ENCODE measurements at regions not wholly inside any gene's neighbourhood (a gene's known extent, or its start where the extent isn't known, plus 50 kb on each side); places are given as distances from the start of the nearest gene placed in this dataset.

GRCh38 chrX:128891554-128891953 lies 631.7 kb downstream of the SMARCA1 start:
- DNase-seq (no peak), ATAC-seq (ENCODE audit: low read depth in 2 of 2) (no peak)
- H3K4me1 Mint-ChIP-seq, result no peaks in the 10 kb centered on the region

GRCh38 chrX:128884430-128884829 lies 638.9 kb downstream of the SMARCA1 start:
- peaks cover 0 to 8% (median 2%) of the 10 kb centered on the region in 7 donors for H3K9me3 Mint-ChIP-seq
- H3K4me3 Mint-ChIP-seq, result no peak overlapping the region
- no peaks in the 10 kb centered on the region for H3K4me1 Mint-ChIP-seq
- Histone ChIP-seq H3K9me3 (ENCODE audit: control insufficient read depth in 2 of 2, low read length in 2 of 2) (no peaks in the 10 kb centered on the region), H3K36me3 (ENCODE audit: control insufficient read depth, insufficient read depth, low read length) (no peaks in the 10 kb centered on the region), H3K4me1 (ENCODE audit: control insufficient read depth, insufficient read depth, low read length, poor library complexity, severe bottlenecking) (no peaks in the 10 kb centered on the region), H3K4me3 (ENCODE audit: low read depth, low read length) (no peak overlapping the region), H3K27ac (ENCODE audit: insufficient read depth, low read length, poor library complexity, severe bottlenecking) (no peak overlapping the region), H3K27me3 (ENCODE audit: control insufficient read depth, insufficient read depth, low read length) (no peaks in the 10 kb centered on the region)
- no peak for DNase-seq
- H3K27me3 Mint-ChIP-seq, result no peaks in the 10 kb centered on the region
- ATAC-seq (ENCODE audit: low read depth in 2 of 2), result no peak
- H3K27ac Mint-ChIP-seq, result no peak overlapping the region
- no peaks in the 10 kb centered on the region for H3K36me3 Mint-ChIP-seq

More at GRCh38 chrX:128891554-128891953, 631.7 kb downstream of the SMARCA1 start:
- Mint-ChIP-seq H3K36me3 (no peaks in the 10 kb centered on the region), H3K27ac (no peak overlapping the region), H3K4me3 (no peak overlapping the region), H3K27me3 (no peaks in the 10 kb centered on the region), H3K9me3 (peaks cover 0 to 8% (median 3%) of the 10 kb centered on the region in 7 donors)
- no peak overlapping the region for H3K27ac ChIP-seq (ENCODE audit: insufficient read depth, low read length, poor library complexity, severe bottlenecking)
- no peaks in the 10 kb centered on the region for H3K9me3 ChIP-seq (ENCODE audit: control insufficient read depth in 2 of 2, low read length in 2 of 2)
- H3K27me3 ChIP-seq (ENCODE audit: control insufficient read depth, insufficient read depth, low read length), result no peaks in the 10 kb centered on the region
- no peaks in the 10 kb centered on the region for H3K4me1 ChIP-seq (ENCODE audit: control insufficient read depth, insufficient read depth, low read length, poor library complexity, severe bottlenecking)
- no peaks in the 10 kb centered on the region for H3K36me3 ChIP-seq (ENCODE audit: control insufficient read depth, insufficient read depth, low read length)
- no peak overlapping the region for H3K4me3 ChIP-seq (ENCODE audit: low read depth, low read length)

DNA sequence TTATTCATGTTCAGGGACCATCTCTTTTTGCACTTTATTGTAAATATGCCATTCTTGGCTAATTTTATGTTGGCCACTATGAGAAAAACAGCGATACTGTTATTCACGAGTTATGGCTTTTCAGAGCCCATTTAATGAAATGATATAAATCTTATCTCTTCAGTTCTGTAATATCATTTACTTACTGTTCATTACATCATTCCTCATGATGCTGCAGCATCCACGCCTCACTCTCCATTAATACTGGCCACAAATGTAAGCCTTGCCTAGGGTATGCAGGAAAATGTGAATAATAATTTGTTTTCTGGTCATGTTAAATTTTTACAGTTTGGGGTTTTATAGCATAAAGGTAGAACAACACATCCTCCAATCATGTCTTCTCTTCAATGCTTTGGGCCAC lies 639.6 kb downstream of the SMARCA1 start:
- Histone ChIP-seq H3K4me1 (ENCODE audit: control insufficient read depth, insufficient read depth, low read length, poor library complexity, severe bottlenecking) (no peaks in the 10 kb centered on the region), H3K4me3 (ENCODE audit: low read depth, low read length) (no peak overlapping the region), H3K36me3 (ENCODE audit: control insufficient read depth, insufficient read depth, low read length) (no peaks in the 10 kb centered on the region), H3K9me3 (ENCODE audit: control insufficient read depth in 2 of 2, low read length in 2 of 2) (no peaks in the 10 kb centered on the region), H3K27me3 (ENCODE audit: control insufficient read depth, insufficient read depth, low read length) (no peaks in the 10 kb centered on the region), H3K27ac (ENCODE audit: insufficient read depth, low read length, poor library complexity, severe bottlenecking) (no peak overlapping the region)
- no peak for DNase-seq
- no peaks in the 10 kb centered on the region for H3K36me3 Mint-ChIP-seq
- H3K27me3 Mint-ChIP-seq, result no peaks in the 10 kb centered on the region
- H3K4me1 Mint-ChIP-seq, result no peaks in the 10 kb centered on the region
- ATAC-seq (ENCODE audit: low read depth in 2 of 2), result no peak
- H3K27ac Mint-ChIP-seq, result no peak overlapping the region
- H3K9me3 Mint-ChIP-seq, result peaks cover 0 to 8% (median 0%) of the 10 kb centered on the region in 7 donors
- no peak overlapping the region for H3K4me3 Mint-ChIP-seq

DNA sequence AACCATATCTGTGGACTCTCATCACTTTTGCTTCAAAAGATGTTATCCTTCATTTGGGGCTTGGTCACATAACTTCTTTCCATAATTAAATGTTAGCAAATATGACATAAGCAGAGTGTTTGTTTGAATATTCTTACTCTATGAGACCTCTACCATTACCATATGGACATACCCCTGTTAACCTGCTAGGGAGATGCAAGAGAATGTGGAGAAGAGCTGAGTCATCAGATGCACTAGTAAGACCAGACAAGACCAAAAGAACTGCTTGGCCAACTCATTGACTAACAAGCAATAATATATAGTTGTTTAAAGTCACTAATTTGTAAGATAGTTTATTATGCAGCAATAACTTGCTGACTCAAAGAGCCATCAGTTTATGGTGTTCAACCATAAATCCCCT lies 652.9 kb downstream of the SMARCA1 start:
- Mint-ChIP-seq H3K27me3 (no peaks in the 10 kb centered on the region), H3K9me3 (peaks cover 0 to 3% (median 0%) of the 10 kb centered on the region in 7 donors), H3K4me1 (no peaks in the 10 kb centered on the region)

DNA sequence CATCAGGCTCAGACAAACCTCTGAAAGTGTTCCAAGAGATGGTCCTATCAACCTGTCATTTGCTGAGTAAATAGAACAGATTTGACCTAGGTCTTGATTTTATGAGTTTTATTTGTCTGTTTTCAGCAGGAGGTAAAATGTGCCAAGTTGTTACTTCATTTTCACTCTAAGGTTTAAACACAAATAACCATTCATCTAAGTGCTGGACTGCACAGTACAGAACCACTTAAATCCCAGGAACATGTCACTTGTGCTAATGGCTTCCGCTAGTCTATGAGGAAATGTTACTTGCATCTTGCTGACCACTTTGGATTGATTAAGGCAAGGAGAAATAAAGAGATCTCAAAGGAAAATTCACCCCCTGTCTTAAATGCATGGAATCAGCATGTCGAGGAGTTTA lies 660.7 kb downstream of the SMARCA1 start:
- DNase-seq, result no peak
- H3K27me3 Mint-ChIP-seq, result no peaks in the 10 kb centered on the region

More for the DNA sequence above, 652.9 kb downstream of the SMARCA1 start:
- no peaks in the 10 kb centered on the region for H3K36me3 ChIP-seq (ENCODE audit: control insufficient read depth, insufficient read depth, low read length)
- no peak overlapping the region for H3K27ac ChIP-seq (ENCODE audit: insufficient read depth, low read length, poor library complexity, severe bottlenecking)
- DNase-seq (no peak), ATAC-seq (ENCODE audit: low read depth in 2 of 2) (no peak)
- H3K4me3 ChIP-seq (ENCODE audit: low read depth, low read length), result no peak overlapping the region
- Mint-ChIP-seq H3K27ac (no peak overlapping the region), H3K36me3 (no peaks in the 10 kb centered on the region), H3K4me3 (no peak overlapping the region)
- H3K9me3 ChIP-seq (ENCODE audit: control insufficient read depth in 2 of 2, low read length in 2 of 2), result no peaks in the 10 kb centered on the region
- H3K4me1 ChIP-seq (ENCODE audit: control insufficient read depth, insufficient read depth, low read length, poor library complexity, severe bottlenecking), result no peaks in the 10 kb centered on the region
- H3K27me3 ChIP-seq (ENCODE audit: control insufficient read depth, insufficient read depth, low read length), result no peaks in the 10 kb centered on the region

GRCh38 chrX:128848374-128848773 lies 674.9 kb downstream of the SMARCA1 start:
- Mint-ChIP-seq H3K9me3 (peaks cover 0 to 2% (median 0%) of the 10 kb centered on the region in 7 donors), H3K27ac (no peak overlapping the region), H3K4me3 (no peak overlapping the region), H3K4me1 (no peaks in the 10 kb centered on the region), H3K36me3 (no peaks in the 10 kb centered on the region), H3K27me3 (no peaks in the 10 kb centered on the region)
- Histone ChIP-seq H3K9me3 (ENCODE audit: control insufficient read depth in 2 of 2, low read length in 2 of 2) (no peaks in the 10 kb centered on the region), H3K4me1 (ENCODE audit: control insufficient read depth, insufficient read depth, low read length, poor library complexity, severe bottlenecking) (no peaks in the 10 kb centered on the region), H3K36me3 (ENCODE audit: control insufficient read depth, insufficient read depth, low read length) (no peaks in the 10 kb centered on the region), H3K4me3 (ENCODE audit: low read depth, low read length) (no peak overlapping the region), H3K27me3 (ENCODE audit: control insufficient read depth, insufficient read depth, low read length) (no peaks in the 10 kb centered on the region), H3K27ac (ENCODE audit: insufficient read depth, low read length, poor library complexity, severe bottlenecking) (no peak overlapping the region)
- ATAC-seq (ENCODE audit: low read depth in 2 of 2), result no peak
- no peak for DNase-seq

More for the DNA sequence above, 660.7 kb downstream of the SMARCA1 start:
- no peak overlapping the region for H3K27ac ChIP-seq (ENCODE audit: insufficient read depth, low read length, poor library complexity, severe bottlenecking)
- H3K27me3 ChIP-seq (ENCODE audit: control insufficient read depth, insufficient read depth, low read length), result no peaks in the 10 kb centered on the region
- H3K4me3 ChIP-seq (ENCODE audit: low read depth, low read length), result no peak overlapping the region
- no peaks in the 10 kb centered on the region for H3K4me1 ChIP-seq (ENCODE audit: control insufficient read depth, insufficient read depth, low read length, poor library complexity, severe bottlenecking)
- ATAC-seq (ENCODE audit: low read depth in 2 of 2), result no peak
- H3K9me3 ChIP-seq (ENCODE audit: control insufficient read depth in 2 of 2, low read length in 2 of 2), result no peaks in the 10 kb centered on the region
- H3K36me3 ChIP-seq (ENCODE audit: control insufficient read depth, insufficient read depth, low read length), result no peaks in the 10 kb centered on the region
- Mint-ChIP-seq H3K4me1 (no peaks in the 10 kb centered on the region), H3K4me3 (no peak overlapping the region), H3K27ac (no peak overlapping the region), H3K9me3 (peaks cover 0 to 3% (median 0%) of the 10 kb centered on the region in 7 donors), H3K36me3 (no peaks in the 10 kb centered on the region)

DNA sequence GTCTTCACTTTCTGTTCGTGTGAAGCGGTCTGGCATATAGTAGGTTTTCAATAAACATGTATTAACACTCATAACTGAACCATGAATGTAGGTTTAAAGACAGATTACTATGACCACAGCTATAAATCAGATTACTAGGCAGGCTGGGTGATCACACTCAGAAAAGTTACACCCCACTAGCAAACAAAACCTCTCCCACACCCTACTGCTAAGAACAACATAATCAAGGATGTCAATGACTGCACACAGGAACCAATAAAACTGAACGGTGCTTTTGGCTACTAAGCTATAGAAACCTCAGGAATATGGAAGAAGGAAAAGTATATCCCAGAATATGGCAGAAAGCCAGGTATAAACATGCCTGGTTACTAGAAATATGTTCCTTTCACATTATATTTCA lies 676.9 kb downstream of the SMARCA1 start:
- no peaks in the 10 kb centered on the region for H3K27me3 Mint-ChIP-seq
- DNase-seq (no peak), ATAC-seq (ENCODE audit: low read depth in 2 of 2) (no peak)
- Histone ChIP-seq H3K4me3 (ENCODE audit: low read depth, low read length) (no peak overlapping the region), H3K36me3 (ENCODE audit: control insufficient read depth, insufficient read depth, low read length) (no peaks in the 10 kb centered on the region), H3K9me3 (ENCODE audit: control insufficient read depth in 2 of 2, low read length in 2 of 2) (no peaks in the 10 kb centered on the region), H3K27me3 (ENCODE audit: control insufficient read depth, insufficient read depth, low read length) (no peaks in the 10 kb centered on the region), H3K4me1 (ENCODE audit: control insufficient read depth, insufficient read depth, low read length, poor library complexity, severe bottlenecking) (no peaks in the 10 kb centered on the region), H3K27ac (ENCODE audit: insufficient read depth, low read length, poor library complexity, severe bottlenecking) (no peak overlapping the region)
- no peaks in the 10 kb centered on the region for H3K36me3 Mint-ChIP-seq
- H3K27ac Mint-ChIP-seq, result no peak overlapping the region
- H3K4me3 Mint-ChIP-seq, result no peak overlapping the region
- H3K4me1 Mint-ChIP-seq, result no peaks in the 10 kb centered on the region
- H3K9me3 Mint-ChIP-seq, result peaks cover 0 to 2% (median 0%) of the 10 kb centered on the region in 7 donors

- Mint-ChIP-seq H3K4me1 (no peaks in the 10 kb centered on the region), H3K27ac (no peak overlapping the region), H3K9me3 (peaks cover 0 to 2% (median 0%) of the 10 kb centered on the region in 7 donors), H3K4me3 (no peak overlapping the region), H3K27me3 (no peaks in the 10 kb centered on the region), H3K36me3 (no peaks in the 10 kb centered on the region)
- DNase-seq (no peak), ATAC-seq (ENCODE audit: low read depth in 2 of 2) (no peak)
- Histone ChIP-seq H3K9me3 (ENCODE audit: control insufficient read depth in 2 of 2, low read length in 2 of 2) (no peaks in the 10 kb centered on the region), H3K27me3 (ENCODE audit: control insufficient read depth, insufficient read depth, low read length) (no peaks in the 10 kb centered on the region), H3K4me3 (ENCODE audit: low read depth, low read length) (no peak overlapping the region), H3K27ac (ENCODE audit: insufficient read depth, low read length, poor library complexity, severe bottlenecking) (no peak overlapping the region), H3K4me1 (ENCODE audit: control insufficient read depth, insufficient read depth, low read length, poor library complexity, severe bottlenecking) (no peaks in the 10 kb centered on the region), H3K36me3 (ENCODE audit: control insufficient read depth, insufficient read depth, low read length) (no peaks in the 10 kb centered on the region)
These were observed 704.6 kb downstream of the SMARCA1 start for GRCh38 chrX:128818690-128819089.
